Choroid plexus epithelial cell (primary cell): ENCODE measurements at regions not wholly inside any gene's neighbourhood (a gene's known extent, or its start where the extent isn't known, plus 50 kb on each side); places are given as distances from the start of the nearest gene placed in this dataset.

Experiments used
- DNase-seq: peaks from one replicate; pipeline ENCODE4 v3.0.0-alpha.2; 2010; ENCODE audit warnings: low read depth
- H3K4me3 ChIP-seq: 2 replicates; pipeline ENCODE4 v1.5.1; 2011; ENCODE audit warnings: low read depth, mild to moderate bottlenecking, control low read depth, low read length, moderate library complexity
- TF ChIP-seq, protein P1 (sequence below): conservative IDR thresholded peaks from 2 replicates; pipeline ENCODE4 v1.5.1; 2011; ENCODE audit warnings: low read depth, mild to moderate bottlenecking, control low read depth, inconsistent platforms, low read length, moderate library complexity

DNA sequence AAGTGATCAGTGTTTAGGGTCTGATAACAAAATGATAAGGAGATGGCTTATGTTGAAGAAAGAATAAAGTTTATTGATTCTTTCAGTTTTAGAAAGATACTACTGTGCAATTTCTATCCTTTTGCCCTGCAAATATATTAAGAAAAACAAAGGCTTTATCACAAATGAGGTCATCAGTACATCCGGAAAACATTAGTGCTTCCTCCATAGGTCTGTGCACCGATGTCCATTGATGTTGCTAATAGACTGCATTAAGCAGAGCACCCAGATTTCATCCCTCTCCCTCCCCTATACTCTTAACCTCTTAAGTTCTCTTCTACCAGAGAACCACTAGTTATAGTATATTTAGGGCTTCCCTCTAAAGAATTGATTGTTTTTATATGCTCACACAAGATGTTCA is 53.7 kb upstream of the HHIP start:
- TF ChIP-seq, protein P1, sequence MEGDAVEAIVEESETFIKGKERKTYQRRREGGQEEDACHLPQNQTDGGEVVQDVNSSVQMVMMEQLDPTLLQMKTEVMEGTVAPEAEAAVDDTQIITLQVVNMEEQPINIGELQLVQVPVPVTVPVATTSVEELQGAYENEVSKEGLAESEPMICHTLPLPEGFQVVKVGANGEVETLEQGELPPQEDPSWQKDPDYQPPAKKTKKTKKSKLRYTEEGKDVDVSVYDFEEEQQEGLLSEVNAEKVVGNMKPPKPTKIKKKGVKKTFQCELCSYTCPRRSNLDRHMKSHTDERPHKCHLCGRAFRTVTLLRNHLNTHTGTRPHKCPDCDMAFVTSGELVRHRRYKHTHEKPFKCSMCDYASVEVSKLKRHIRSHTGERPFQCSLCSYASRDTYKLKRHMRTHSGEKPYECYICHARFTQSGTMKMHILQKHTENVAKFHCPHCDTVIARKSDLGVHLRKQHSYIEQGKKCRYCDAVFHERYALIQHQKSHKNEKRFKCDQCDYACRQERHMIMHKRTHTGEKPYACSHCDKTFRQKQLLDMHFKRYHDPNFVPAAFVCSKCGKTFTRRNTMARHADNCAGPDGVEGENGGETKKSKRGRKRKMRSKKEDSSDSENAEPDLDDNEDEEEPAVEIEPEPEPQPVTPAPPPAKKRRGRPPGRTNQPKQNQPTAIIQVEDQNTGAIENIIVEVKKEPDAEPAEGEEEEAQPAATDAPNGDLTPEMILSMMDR: no peak
- no peak for DNase-seq
- H3K4me3 ChIP-seq: no peak overlapping the region

GRCh38 chr4:144594471-144594986 is 51.4 kb upstream of the HHIP start:
- DNase-seq: no peak
- H3K4me3 ChIP-seq: no peak overlapping the region
- TF ChIP-seq, protein P1: no peak

- no peak for DNase-seq
- TF ChIP-seq, protein P1: no peak
- no peak overlapping the region for H3K4me3 ChIP-seq
Observed at GRCh38 chr4:144595681-144596080, 50.3 kb upstream of the HHIP start.
